ENCODE measurements at regions not wholly inside any gene's neighbourhood (a gene's known extent, or its start where the extent isn't known, plus 50 kb on each side); places are given as distances from the start of the nearest gene placed in this dataset.
A peak's percentile ranks its signal among the peaks of the same experiment; 100 is the strongest.

GRCh38 chr14:42307239-42307825, 700.7 kb downstream of the LRFN5 start:
- intact Hi-C loops (cut with DNase I): no loop called here
- H3K36me3 ChIP-seq: no peaks in the 10 kb centered on the region
- DNase-seq: no peak

GRCh38 chr14:42299692-42300091, 693.0 kb downstream of the LRFN5 start:
- H3K4me1 ChIP-seq: no peaks in the 10 kb centered on the region
- peak in 1 of 2 donors; percentile 5 for DNase-seq
- H3K27ac ChIP-seq: peak overlapping the region in 1 of 3 donors; percentile 53
- H3K27me3 ChIP-seq: no peaks in the 10 kb centered on the region
- intact Hi-C loops (cut with DNase I): no loop called here
- no peak overlapping the region for H3K4me3 ChIP-seq (replicated peaks in 1 of 3)
- H3K9me3 ChIP-seq: no peaks in the 10 kb centered on the region
- 31 to 40% methylated on average over 2 of the region's 2 CpGs for WGBS, 2 donors
- no peak for TF ChIP-seq POLR2A (IDR thresholded peaks at IDR 0.05)
- TF ChIP-seq CTCF (IDR thresholded peaks at IDR 0.05): no peak
- no peaks in the 10 kb centered on the region for H3K36me3 ChIP-seq

More at GRCh38 chr14:42307239-42307825, 700.7 kb downstream of the LRFN5 start:
- Histone ChIP-seq H3K4me3 (replicated peaks in 1 of 3) (no peak overlapping the region), H3K27me3 (no peaks in the 10 kb centered on the region), H3K4me1 (no peaks in the 10 kb centered on the region), H3K9me3 (no peaks in the 10 kb centered on the region), H3K27ac (no peak overlapping the region)
- WGBS, 2 donors: 90 to 95% methylated on average over 5 of the region's 5 CpGs
- TF ChIP-seq POLR2A (IDR thresholded peaks at IDR 0.05) (no peak), CTCF (IDR thresholded peaks at IDR 0.05) (no peak)

GRCh38 chr14:42293180-42293579, 686.5 kb downstream of the LRFN5 start:
- no peaks in the 10 kb centered on the region for H3K36me3 ChIP-seq
- intact Hi-C loops (cut with DNase I): no loop called here
- no peak for DNase-seq
- no peaks in the 10 kb centered on the region for H3K4me1 ChIP-seq
- TF ChIP-seq CTCF (IDR thresholded peaks at IDR 0.05) (no peak), POLR2A (IDR thresholded peaks at IDR 0.05) (no peak)
- WGBS, 2 donors: 73 to 90% methylated on average over 1 of the region's 1 CpG
- no peaks in the 10 kb centered on the region for H3K9me3 ChIP-seq
- no peaks in the 10 kb centered on the region for H3K27me3 ChIP-seq
- H3K27ac ChIP-seq: no peak overlapping the region
- no peak overlapping the region for H3K4me3 ChIP-seq (replicated peaks in 1 of 3)

- WGBS, 2 donors: 80 to 88% methylated on average over 2 of the region's 2 CpGs
- Histone ChIP-seq H3K4me1 (no peaks in the 10 kb centered on the region), H3K4me3 (replicated peaks in 1 of 3) (no peak overlapping the region), H3K9me3 (no peaks in the 10 kb centered on the region), H3K36me3 (no peaks in the 10 kb centered on the region), H3K27me3 (no peaks in the 10 kb centered on the region), H3K27ac (no peak overlapping the region)
- TF ChIP-seq POLR2A (IDR thresholded peaks at IDR 0.05): no peak
- no peak for DNase-seq
- intact Hi-C loops (cut with DNase I): no loop called here
Measured at GRCh38 chr14:42277840-42278239, 671.2 kb downstream of the LRFN5 start.

GRCh38 chr14:42269234-42269633, 662.6 kb downstream of the LRFN5 start:
- Histone ChIP-seq H3K36me3 (no peaks in the 10 kb centered on the region), H3K27me3 (no peaks in the 10 kb centered on the region), H3K4me1 (no peaks in the 10 kb centered on the region), H3K9me3 (no peaks in the 10 kb centered on the region), H3K27ac (no peak overlapping the region), H3K4me3 (replicated peaks in 1 of 3) (no peak overlapping the region)
- DNase-seq: no peak
- TF ChIP-seq POLR2A (IDR thresholded peaks at IDR 0.05): no peak
- no peak for TF ChIP-seq CTCF (IDR thresholded peaks at IDR 0.05)
- WGBS, 2 donors: 82 to 86% methylated on average over 1 of the region's 1 CpG
- intact Hi-C loops (cut with DNase I): no loop called here

All from thyroid gland (tissue), 4 donors.